GM23338 (cell line): ENCODE measurements at regions not wholly inside any gene's neighbourhood (a gene's known extent, or its start where the extent isn't known, plus 50 kb on each side); places are given as distances from the start of the nearest gene placed in this dataset.

Experiments used
- ATAC-seq: fragments of 200-7000 bp; cut with Tn5 transposase; 3 replicates; pipeline ENCODE4 v1.9.1; 2020
- DNase-seq: peaks from one replicate; pipeline ENCODE4 v3.0.0-alpha.2; 2015; ENCODE audit warnings: low spot score
- H2AFZ ChIP-seq: fragments of 200-600 bp; sonication (generic); 2 replicates; pipeline ENCODE4 v1.8.0; 2016; ENCODE audit warnings: antibody characterized with exemption, mild to moderate bottlenecking, moderate library complexity
- H3F3A ChIP-seq: fragments of 200-600 bp; sonication (generic); replicated peaks from 2 replicates; pipeline ENCODE4 v1.8.0; 2017; ENCODE audit warnings: antibody characterized with exemption, mixed run types, low read depth
- H3K27ac ChIP-seq: fragments of 200-600 bp; sonication (generic); 2 replicates; pipeline ENCODE4 v1.6.1; 2016; ENCODE audit warnings: low read depth
- H3K27me3 ChIP-seq: fragments of 200-600 bp; sonication (generic); 2 replicates; pipeline ENCODE4 v1.8.0; 2016; ENCODE audit warnings: mild to moderate bottlenecking, mixed run types, moderate library complexity; ENCODE audit not compliant: insufficient read depth
- H3K36me3 ChIP-seq: fragments of 200-600 bp; sonication (generic); 2 replicates; pipeline ENCODE4 v1.8.0; 2016; ENCODE audit warnings: mild to moderate bottlenecking; ENCODE audit not compliant: insufficient read depth
- H3K4me1 ChIP-seq: fragments of 200-600 bp; sonication (generic); 2 replicates; pipeline ENCODE4 v1.8.0; 2016; ENCODE audit warnings: mild to moderate bottlenecking, moderate library complexity; ENCODE audit not compliant: insufficient read depth
- H3K4me2 ChIP-seq: fragments of 200-600 bp; sonication (generic); 2 replicates; pipeline ENCODE4 v1.7.1; 2017; ENCODE audit warnings: mixed run types
- H3K4me3 ChIP-seq: fragments of 200-600 bp; sonication (generic); 2 replicates; pipeline ENCODE4 v1.6.1; 2016; ENCODE audit warnings: mixed run types
- H3K79me2 ChIP-seq: fragments of 200-600 bp; sonication (generic); replicated peaks from 2 replicates; pipeline ENCODE4 v1.8.0; 2017; ENCODE audit warnings: mild to moderate bottlenecking; ENCODE audit not compliant: insufficient read depth
- H3K9me2 ChIP-seq: fragments of 200-600 bp; sonication (generic); 2 replicates; pipeline ENCODE4 v1.8.0; 2017; ENCODE audit not compliant: insufficient read depth
- H4K20me1 ChIP-seq: fragments of 200-600 bp; sonication (generic); replicated peaks from 2 replicates; pipeline ENCODE4 v1.8.0; 2017; ENCODE audit warnings: mild to moderate bottlenecking; ENCODE audit not compliant: insufficient read depth
- H3K27ac Mint-ChIP-seq: 2 replicates; pipeline ENCODE4 v1.8.0; 2020; ENCODE audit warnings: inconsistent platforms, mild to moderate bottlenecking, moderate library complexity, mixed read lengths
- H3K27me3 Mint-ChIP-seq: 3 replicates; pipeline ENCODE4 v1.8.0; 2022; ENCODE audit warnings: low read depth, mild to moderate bottlenecking, moderate library complexity, mixed read lengths, inconsistent platforms; ENCODE audit not compliant: insufficient read depth, poor library complexity
- H3K36me3 Mint-ChIP-seq: 3 replicates; pipeline ENCODE4 v1.8.0; 2021; ENCODE audit warnings: low read depth, mild to moderate bottlenecking, inconsistent platforms, moderate library complexity, mixed read lengths
- H3K4me1 Mint-ChIP-seq: 3 replicates; pipeline ENCODE4 v1.8.0; 2020; ENCODE audit warnings: mild to moderate bottlenecking, inconsistent platforms, mixed read lengths
- H3K4me3 Mint-ChIP-seq: 3 replicates; pipeline ENCODE4 v1.8.0; 2021; ENCODE audit warnings: moderate library complexity, mild to moderate bottlenecking, inconsistent platforms, mixed read lengths
- H3K9me3 Mint-ChIP-seq: 3 replicates; pipeline ENCODE4 v1.8.0; 2020; ENCODE audit warnings: moderate library complexity, mild to moderate bottlenecking, inconsistent platforms, mixed read lengths
- CREB1 ChIP-seq: fragments of 250-450 bp; sonication (Bioruptor Pico); IDR thresholded peaks from 2 replicates; pipeline ENCODE4 v1.5.0; 2020; ENCODE audit warnings: low read depth, mild to moderate bottlenecking, moderate library complexity
- EZH2 ChIP-seq: fragments of 200-600 bp; sonication (generic); IDR thresholded peaks from one replicate; pipeline ENCODE4 v1.8.0; 2017; ENCODE audit warnings: antibody characterized with exemption, mild to moderate bottlenecking, low read depth; ENCODE audit not compliant: unreplicated experiment
- JUNB ChIP-seq: IDR thresholded peaks from one replicate; pipeline ENCODE4 v1.6.1; 2016; ENCODE audit warnings: antibody characterized with exemption; ENCODE audit not compliant: unreplicated experiment
- NANOG ChIP-seq: IDR thresholded peaks from 2 replicates; pipeline ENCODE4 v1.6.1; 2016; ENCODE audit warnings: antibody characterized with exemption, borderline replicate concordance
- POLR2AphosphoS5 ChIP-seq: IDR thresholded peaks from 2 replicates; pipeline ENCODE4 v1.6.1; 2016; ENCODE audit warnings: antibody characterized with exemption, low read depth
- REST ChIP-seq: IDR thresholded peaks from one replicate; pipeline ENCODE4 v1.6.1; 2018; ENCODE audit warnings: antibody characterized with exemption; ENCODE audit not compliant: unreplicated experiment
- ZNF114 ChIP-seq: fragments of 250-450 bp; sonication (Bioruptor Pico); IDR thresholded peaks from 2 replicates; pipeline ENCODE4 v1.5.0; 2020; ENCODE audit warnings: mild to moderate bottlenecking, moderate library complexity
- ZNF331 ChIP-seq: fragments of 250-450 bp; sonication (Bioruptor Pico); IDR thresholded peaks from 2 replicates; pipeline ENCODE4 v1.5.0; 2020; ENCODE audit warnings: low read depth, mild to moderate bottlenecking, moderate library complexity
- ZNF462 ChIP-seq: fragments of 250-450 bp; sonication (Bioruptor Pico); IDR thresholded peaks from 2 replicates; pipeline ENCODE4 v1.5.0; 2020; ENCODE audit warnings: mild to moderate bottlenecking, moderate library complexity
- TF ChIP-seq, protein P1 (sequence below), 2 experiments: fragments of 200-600 bp in 1 of 2; sonication (generic) in 1 of 2; conservative IDR thresholded peaks; 2 replicates each; pipeline versions ENCODE4 v1.5.1 to v1.6.1; 2016 to 2017; ENCODE audit warnings: antibody characterized with exemption in 2 of 2, low read depth in 2 of 2, mild to moderate bottlenecking in 2 of 2, moderate library complexity in 1 of 2

DNA sequence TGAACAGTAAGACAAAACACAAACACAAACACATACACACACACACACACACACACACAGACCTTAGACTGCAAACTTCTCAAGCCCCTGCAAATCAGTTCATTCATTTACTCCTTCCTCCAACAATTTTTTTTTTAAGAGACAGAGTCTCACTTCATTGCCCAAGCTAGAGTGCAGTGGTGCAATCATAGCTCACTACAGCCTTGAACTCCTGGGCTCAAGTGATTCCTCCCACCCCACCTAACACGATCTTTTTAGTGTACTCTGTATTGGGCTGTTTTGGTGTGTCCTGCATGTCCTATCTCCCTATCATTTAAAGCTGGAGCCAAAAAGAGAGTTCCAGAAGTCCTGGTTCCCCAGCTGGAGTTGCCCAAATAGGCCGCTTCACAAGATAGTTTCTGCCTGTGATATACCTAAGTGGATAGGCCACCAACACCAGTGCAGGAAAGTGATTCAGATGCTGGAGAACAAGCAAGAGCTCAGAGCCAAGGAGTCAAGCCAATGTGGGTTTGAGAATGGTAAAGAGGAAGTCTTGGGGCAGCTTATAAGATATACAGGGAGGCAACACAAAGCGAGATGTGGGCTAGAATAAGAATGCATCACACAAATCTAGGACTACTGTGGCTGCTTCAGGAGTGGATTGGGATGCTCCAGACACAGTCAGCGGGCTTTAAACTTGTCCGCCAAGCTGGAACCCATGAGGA, 85.4 kb upstream of the RAPGEF2 start (continued):
- TF ChIP-seq ZNF462 (CRISPR knock-in tag) (no peak), ZNF114 (CRISPR knock-in tag) (no peak), REST (no peak), ZNF331 (CRISPR knock-in tag) (no peak)

DNA sequence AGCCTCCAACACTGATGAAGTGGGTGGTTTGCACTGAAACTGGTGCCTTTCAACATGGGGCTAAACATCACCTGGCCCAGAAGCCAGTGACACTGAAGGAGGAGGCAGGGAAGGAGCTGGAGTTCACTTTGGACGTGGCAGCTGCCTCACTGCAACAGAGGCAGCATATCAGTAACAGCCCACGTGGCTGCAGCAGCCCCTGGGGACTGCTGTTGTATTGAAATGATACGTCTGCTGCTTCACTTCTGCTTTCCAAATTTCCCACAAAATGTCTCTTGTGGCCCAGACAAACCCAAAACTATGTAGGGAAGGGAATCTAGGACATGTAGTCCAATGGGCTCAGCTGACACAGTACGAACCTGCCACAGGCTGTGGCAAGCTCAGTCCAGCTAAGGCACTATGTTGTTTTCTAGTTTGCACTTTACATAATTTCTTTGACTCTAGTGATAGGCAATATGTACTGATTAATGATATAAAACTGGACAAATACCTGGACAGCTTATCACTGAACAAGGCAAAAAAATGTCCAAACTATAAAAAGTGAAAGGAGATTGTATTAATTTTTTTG, 84.7 kb upstream of the RAPGEF2 start:
- Histone ChIP-seq H3K27ac (no peak overlapping the region), H2AFZ (no peak overlapping the region), H3F3A (no peaks in the 10 kb centered on the region; the same call in 1 of the 2 replicates), H4K20me1 (no peaks in the 10 kb centered on the region), H3K4me2 (no peak overlapping the region), H3K27me3 (no peaks in the 10 kb centered on the region), H3K36me3 (no peaks in the 10 kb centered on the region), H3K4me1 (peaks cover 39% of the 10 kb centered on the region), H3K79me2 (no peaks in the 10 kb centered on the region), H3K9me2 (no peaks in the 10 kb centered on the region), H3K4me3 (no peak overlapping the region)
- Mint-ChIP-seq H3K4me3 (no peak overlapping the region), H3K27ac (no peak overlapping the region), H3K36me3 (no peaks in the 10 kb centered on the region), H3K9me3 (no peaks in the 10 kb centered on the region), H3K4me1 (peaks cover 63% of the 10 kb centered on the region), H3K27me3 (peaks cover 18% of the 10 kb centered on the region)
- no peak for ATAC-seq
- no peak for DNase-seq
- TF ChIP-seq EZH2 (no peak), POLR2AphosphoS5 (no peak), ZNF331 (CRISPR knock-in tag) (no peak), JUNB (no peak), NANOG (no peak), CREB1 (no peak)
- TF ChIP-seq, protein P1, sequence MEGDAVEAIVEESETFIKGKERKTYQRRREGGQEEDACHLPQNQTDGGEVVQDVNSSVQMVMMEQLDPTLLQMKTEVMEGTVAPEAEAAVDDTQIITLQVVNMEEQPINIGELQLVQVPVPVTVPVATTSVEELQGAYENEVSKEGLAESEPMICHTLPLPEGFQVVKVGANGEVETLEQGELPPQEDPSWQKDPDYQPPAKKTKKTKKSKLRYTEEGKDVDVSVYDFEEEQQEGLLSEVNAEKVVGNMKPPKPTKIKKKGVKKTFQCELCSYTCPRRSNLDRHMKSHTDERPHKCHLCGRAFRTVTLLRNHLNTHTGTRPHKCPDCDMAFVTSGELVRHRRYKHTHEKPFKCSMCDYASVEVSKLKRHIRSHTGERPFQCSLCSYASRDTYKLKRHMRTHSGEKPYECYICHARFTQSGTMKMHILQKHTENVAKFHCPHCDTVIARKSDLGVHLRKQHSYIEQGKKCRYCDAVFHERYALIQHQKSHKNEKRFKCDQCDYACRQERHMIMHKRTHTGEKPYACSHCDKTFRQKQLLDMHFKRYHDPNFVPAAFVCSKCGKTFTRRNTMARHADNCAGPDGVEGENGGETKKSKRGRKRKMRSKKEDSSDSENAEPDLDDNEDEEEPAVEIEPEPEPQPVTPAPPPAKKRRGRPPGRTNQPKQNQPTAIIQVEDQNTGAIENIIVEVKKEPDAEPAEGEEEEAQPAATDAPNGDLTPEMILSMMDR (conservative IDR thresholded peaks at IDR 0.05; ENCODE audit: low read depth in 2 of 2): no peak
